ENCODE measurements at regions not wholly inside any gene's neighbourhood (a gene's known extent, or its start where the extent isn't known, plus 50 kb on each side); places are given as distances from the start of the nearest gene placed in this dataset.

DNA sequence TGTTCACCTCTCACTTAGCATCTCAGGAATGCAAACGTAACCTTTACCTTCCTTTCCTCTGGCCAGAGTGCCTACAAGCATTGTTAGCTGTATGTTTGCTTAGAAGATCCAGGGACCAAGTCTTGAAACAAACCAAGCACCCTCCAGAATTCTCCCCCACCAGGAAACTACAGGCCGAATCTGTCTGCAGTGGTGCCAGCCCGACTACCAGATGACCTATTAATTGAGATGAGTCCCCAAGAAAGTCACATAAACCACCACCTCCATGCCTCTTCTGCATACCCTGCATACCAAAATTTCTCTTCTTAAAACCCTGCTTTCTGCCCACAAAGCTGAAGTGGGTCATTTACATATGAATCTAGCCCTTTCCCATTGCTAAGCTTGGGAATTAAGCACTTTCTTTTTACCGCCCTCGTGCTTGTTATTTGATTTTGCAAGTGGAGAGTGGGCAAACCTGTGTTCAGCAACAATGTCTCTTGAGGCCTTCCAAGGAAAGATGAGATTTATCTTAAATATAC, 1239.1 kb downstream of the CDH12 start:
- 13% methylated on average over 5 of the region's 5 CpGs for WGBS (ENCODE audit: insufficient coverage, insufficient replicate concordance, low lambda C conversion rate, missing lambda C conversion rate)
- H3K36me3 ChIP-seq (ENCODE audit: control insufficient read depth in 2 of 2, insufficient read depth in 2 of 2, low read length in 1 of 2): no peaks in the 10 kb centered on the region

More for the DNA sequence above, 1239.1 kb downstream of the CDH12 start:
- TF ChIP-seq NFIC (IDR thresholded peaks at IDR 0.05; ENCODE audit: low read depth, low read length): no peak
- no peak for TF ChIP-seq KAT2A (conservative IDR thresholded peaks at IDR 0.05; ENCODE audit: control insufficient read depth, low read depth, low read length)
- no peak for TF ChIP-seq TAF1 (IDR thresholded peaks at IDR 0.05; ENCODE audit: borderline replicate concordance, low read depth, low read length)
- TF ChIP-seq PAX8 (IDR thresholded peaks at IDR 0.05): no peak
- TF ChIP-seq CBFB (IDR thresholded peaks at IDR 0.05; ENCODE audit: low read depth): no peak
- TF ChIP-seq SREBF2 (IDR thresholded peaks at IDR 0.05; ENCODE audit: low read length): no peak
- no peak for TF ChIP-seq SRF (IDR thresholded peaks at IDR 0.05; ENCODE audit: low read depth in 2 of 2, low read length in 2 of 2)
- TF ChIP-seq, protein P1, sequence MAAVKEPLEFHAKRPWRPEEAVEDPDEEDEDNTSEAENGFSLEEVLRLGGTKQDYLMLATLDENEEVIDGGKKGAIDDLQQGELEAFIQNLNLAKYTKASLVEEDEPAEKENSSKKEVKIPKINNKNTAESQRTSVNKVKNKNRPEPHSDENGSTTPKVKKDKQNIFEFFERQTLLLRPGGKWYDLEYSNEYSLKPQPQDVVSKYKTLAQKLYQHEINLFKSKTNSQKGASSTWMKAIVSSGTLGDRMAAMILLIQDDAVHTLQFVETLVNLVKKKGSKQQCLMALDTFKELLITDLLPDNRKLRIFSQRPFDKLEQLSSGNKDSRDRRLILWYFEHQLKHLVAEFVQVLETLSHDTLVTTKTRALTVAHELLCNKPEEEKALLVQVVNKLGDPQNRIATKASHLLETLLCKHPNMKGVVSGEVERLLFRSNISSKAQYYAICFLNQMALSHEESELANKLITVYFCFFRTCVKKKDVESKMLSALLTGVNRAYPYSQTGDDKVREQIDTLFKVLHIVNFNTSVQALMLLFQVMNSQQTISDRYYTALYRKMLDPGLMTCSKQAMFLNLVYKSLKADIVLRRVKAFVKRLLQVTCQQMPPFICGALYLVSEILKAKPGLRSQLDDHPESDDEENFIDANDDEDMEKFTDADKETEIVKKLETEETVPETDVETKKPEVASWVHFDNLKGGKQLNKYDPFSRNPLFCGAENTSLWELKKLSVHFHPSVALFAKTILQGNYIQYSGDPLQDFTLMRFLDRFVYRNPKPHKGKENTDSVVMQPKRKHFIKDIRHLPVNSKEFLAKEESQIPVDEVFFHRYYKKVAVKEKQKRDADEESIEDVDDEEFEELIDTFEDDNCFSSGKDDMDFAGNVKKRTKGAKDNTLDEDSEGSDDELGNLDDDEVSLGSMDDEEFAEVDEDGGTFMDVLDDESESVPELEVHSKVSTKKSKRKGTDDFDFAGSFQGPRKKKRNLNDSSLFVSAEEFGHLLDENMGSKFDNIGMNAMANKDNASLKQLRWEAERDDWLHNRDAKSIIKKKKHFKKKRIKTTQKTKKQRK (IDR thresholded peaks at IDR 0.05; ENCODE audit: low read depth, low read length): no peak
- TF ChIP-seq, protein P2, sequence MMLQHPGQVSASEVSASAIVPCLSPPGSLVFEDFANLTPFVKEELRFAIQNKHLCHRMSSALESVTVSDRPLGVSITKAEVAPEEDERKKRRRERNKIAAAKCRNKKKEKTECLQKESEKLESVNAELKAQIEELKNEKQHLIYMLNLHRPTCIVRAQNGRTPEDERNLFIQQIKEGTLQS (IDR thresholded peaks at IDR 0.05; ENCODE audit: borderline replicate concordance, extremely low read depth, low read depth, low read length): no peak
- TF ChIP-seq NFXL1 (IDR thresholded peaks at IDR 0.05; ENCODE audit: borderline replicate concordance): no peak
- TF ChIP-seq, protein P3, sequence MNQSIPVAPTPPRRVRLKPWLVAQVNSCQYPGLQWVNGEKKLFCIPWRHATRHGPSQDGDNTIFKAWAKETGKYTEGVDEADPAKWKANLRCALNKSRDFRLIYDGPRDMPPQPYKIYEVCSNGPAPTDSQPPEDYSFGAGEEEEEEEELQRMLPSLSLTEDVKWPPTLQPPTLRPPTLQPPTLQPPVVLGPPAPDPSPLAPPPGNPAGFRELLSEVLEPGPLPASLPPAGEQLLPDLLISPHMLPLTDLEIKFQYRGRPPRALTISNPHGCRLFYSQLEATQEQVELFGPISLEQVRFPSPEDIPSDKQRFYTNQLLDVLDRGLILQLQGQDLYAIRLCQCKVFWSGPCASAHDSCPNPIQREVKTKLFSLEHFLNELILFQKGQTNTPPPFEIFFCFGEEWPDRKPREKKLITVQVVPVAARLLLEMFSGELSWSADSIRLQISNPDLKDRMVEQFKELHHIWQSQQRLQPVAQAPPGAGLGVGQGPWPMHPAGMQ (IDR thresholded peaks at IDR 0.05; ENCODE audit: borderline replicate concordance): no peak
- no peak for TF ChIP-seq MTA2 (IDR thresholded peaks at IDR 0.05; ENCODE audit: low read depth)
- TF ChIP-seq CBX3 (IDR thresholded peaks at IDR 0.05; ENCODE audit: borderline replicate concordance, low read depth): no peak
- no peak for TF ChIP-seq JUNB (IDR thresholded peaks at IDR 0.05)
- TF ChIP-seq CHD4 (IDR thresholded peaks at IDR 0.05): no peak
- TF ChIP-seq CHD1 (IDR thresholded peaks at IDR 0.05; ENCODE audit: low read depth, low read length): no peak
- TF ChIP-seq PAX5 (IDR thresholded peaks at IDR 0.05; ENCODE audit: borderline replicate concordance, low read depth, low read length): no peak
- TF ChIP-seq, protein P4, sequence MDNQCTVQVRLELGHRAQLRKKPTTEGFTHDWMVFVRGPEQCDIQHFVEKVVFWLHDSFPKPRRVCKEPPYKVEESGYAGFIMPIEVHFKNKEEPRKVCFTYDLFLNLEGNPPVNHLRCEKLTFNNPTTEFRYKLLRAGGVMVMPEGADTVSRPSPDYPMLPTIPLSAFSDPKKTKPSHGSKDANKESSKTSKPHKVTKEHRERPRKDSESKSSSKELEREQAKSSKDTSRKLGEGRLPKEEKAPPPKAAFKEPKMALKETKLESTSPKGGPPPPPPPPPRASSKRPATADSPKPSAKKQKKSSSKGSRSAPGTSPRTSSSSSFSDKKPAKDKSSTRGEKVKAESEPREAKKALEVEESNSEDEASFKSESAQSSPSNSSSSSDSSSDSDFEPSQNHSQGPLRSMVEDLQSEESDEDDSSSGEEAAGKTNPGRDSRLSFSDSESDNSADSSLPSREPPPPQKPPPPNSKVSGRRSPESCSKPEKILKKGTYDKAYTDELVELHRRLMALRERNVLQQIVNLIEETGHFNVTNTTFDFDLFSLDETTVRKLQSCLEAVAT (IDR thresholded peaks at IDR 0.05): no peak
- TF ChIP-seq POLR2AphosphoS5 (IDR thresholded peaks at IDR 0.05; ENCODE audit: low read length): no peak
- no peak overlapping the region for H3K4me3 ChIP-seq
- H3K4me1 ChIP-seq (ENCODE audit: control insufficient read depth, insufficient read depth, low read length): no peaks in the 10 kb centered on the region
- BruUV-seq (replicated peaks): no TSS peak
- no peak overlapping the region for H2AFZ ChIP-seq (ENCODE audit: control insufficient read depth, low read depth, low read length)
- no peak overlapping the region for H3K9ac ChIP-seq (ENCODE audit: control insufficient read depth, insufficient read depth, low read length)
- in situ Hi-C loops (cut with MboI) (no loop called here), intact Hi-C loops (cut with micrococcal nuclease; ENCODE audit: unreplicated experiment) (no loop called here)
- no peaks in the 10 kb centered on the region for H4K20me1 ChIP-seq (ENCODE audit: control insufficient read depth, insufficient read depth)
- ChIA-PET POLR2A (no interaction called here), SMC1A (ENCODE audit: uncharacterized antibody, unreplicated experiment) (no interaction called here), CTCF (no interaction called here), RAD21 (ENCODE audit: unreplicated experiment) (no interaction called here)
- no peaks in the 10 kb centered on the region for H3K79me2 ChIP-seq (ENCODE audit: control insufficient read depth, insufficient read depth, low read length)
- ATAC-seq (no peak), DNase-seq (ENCODE audit: low read depth, low spot score) (no peak), FAIRE-seq (no peak)
- no peaks in the 10 kb centered on the region for H3K9me3 ChIP-seq (replicated peaks; ENCODE audit: control insufficient read depth, insufficient read depth, low read length)
- H3K27me3 ChIP-seq (replicated peaks in 1 of 2; ENCODE audit: control insufficient read depth in 2 of 2, insufficient read depth in 2 of 2, low read length in 1 of 2): no peaks in the 10 kb centered on the region
- H3K27ac ChIP-seq (ENCODE audit: control insufficient read depth, insufficient read depth): no peak overlapping the region
- H3K4me2 ChIP-seq (ENCODE audit: control insufficient read depth, insufficient read depth): no peak overlapping the region

All from GM12878 (cell line).